GM23248 (cell line): ENCODE measurements at regions not wholly inside any gene's neighbourhood (a gene's known extent, or its start where the extent isn't known, plus 50 kb on each side); places are given as distances from the start of the nearest gene placed in this dataset.

Experiments
- EZH2 ChIP-seq: fragments of 200-600 bp; sonication (generic); IDR thresholded peaks from 2 replicates; pipeline ENCODE4 v1.6.1; 2018; ENCODE audit warnings: antibody characterized with exemption, mild to moderate bottlenecking; ENCODE audit not compliant: insufficient read depth, poor library complexity, severe bottlenecking
- EZH2phosphoT487 ChIP-seq: fragments of 200-600 bp; sonication (generic); IDR thresholded peaks from 2 replicates; pipeline ENCODE4 v1.6.1; 2018; ENCODE audit warnings: antibody characterized with exemption, moderate library complexity, mild to moderate bottlenecking, low read depth; ENCODE audit not compliant: insufficient read depth

DNA sequence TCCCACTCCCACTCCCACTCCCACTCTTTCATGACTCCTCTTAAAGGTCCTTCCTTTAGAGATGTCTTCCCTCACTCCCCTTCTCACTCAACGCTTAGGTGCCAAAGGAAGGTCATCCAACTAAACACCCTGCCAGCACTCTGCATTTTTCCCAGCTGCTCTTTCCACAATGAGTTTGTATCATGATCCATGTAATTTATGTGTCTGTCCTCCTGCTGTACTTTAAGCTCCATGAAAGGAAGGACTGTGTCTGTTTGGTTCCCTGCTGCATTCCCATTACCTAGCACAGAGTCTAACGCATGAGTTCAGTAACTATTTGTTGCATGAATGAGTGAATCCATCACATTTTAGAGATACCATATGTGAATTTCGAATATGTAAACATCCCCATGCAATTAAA is 252.7 kb downstream of the KIF20B start:
- TF ChIP-seq EZH2 (no peak), EZH2phosphoT487 (no peak)
